ENCODE measurements at regions not wholly inside any gene's neighbourhood (a gene's known extent, or its start where the extent isn't known, plus 50 kb on each side); places are given as distances from the start of the nearest gene placed in this dataset.
"Not testable (repeated sequence)": the region's sequence is repeated elsewhere in the genome, so short reads cannot be mapped to it uniquely, and the experiment has no call there.

DNA sequence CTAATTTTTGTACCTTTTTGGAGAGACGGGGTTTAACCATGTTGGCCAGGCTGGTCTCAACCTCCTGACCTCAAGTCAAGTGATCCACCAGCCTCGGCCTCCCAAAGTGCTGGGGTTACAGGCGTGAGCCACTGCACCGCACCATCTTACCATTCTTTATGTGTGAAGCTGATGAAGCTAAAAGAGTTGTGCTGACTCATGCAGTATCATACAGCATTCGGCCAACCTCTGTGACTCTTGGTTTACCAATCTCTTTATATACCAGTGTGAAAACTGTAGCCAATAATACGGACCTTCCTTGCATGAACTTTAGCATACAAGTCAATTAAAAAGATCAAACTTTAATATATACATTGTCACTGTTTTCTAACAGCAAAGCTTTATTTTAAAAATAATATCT is 878.2 kb upstream of the MBL2 start:
- Histone ChIP-seq H3K9me3 (no peaks in the 10 kb centered on the region), H3K4me3 (ENCODE audit: low read depth, low read length) (no peak overlapping the region), H3K27me3 (no peaks in the 10 kb centered on the region), H3K4me1 (no peaks in the 10 kb centered on the region), H3K36me3 (no peaks in the 10 kb centered on the region)
- TF ChIP-seq, protein P1, sequence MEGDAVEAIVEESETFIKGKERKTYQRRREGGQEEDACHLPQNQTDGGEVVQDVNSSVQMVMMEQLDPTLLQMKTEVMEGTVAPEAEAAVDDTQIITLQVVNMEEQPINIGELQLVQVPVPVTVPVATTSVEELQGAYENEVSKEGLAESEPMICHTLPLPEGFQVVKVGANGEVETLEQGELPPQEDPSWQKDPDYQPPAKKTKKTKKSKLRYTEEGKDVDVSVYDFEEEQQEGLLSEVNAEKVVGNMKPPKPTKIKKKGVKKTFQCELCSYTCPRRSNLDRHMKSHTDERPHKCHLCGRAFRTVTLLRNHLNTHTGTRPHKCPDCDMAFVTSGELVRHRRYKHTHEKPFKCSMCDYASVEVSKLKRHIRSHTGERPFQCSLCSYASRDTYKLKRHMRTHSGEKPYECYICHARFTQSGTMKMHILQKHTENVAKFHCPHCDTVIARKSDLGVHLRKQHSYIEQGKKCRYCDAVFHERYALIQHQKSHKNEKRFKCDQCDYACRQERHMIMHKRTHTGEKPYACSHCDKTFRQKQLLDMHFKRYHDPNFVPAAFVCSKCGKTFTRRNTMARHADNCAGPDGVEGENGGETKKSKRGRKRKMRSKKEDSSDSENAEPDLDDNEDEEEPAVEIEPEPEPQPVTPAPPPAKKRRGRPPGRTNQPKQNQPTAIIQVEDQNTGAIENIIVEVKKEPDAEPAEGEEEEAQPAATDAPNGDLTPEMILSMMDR (IDR thresholded peaks at IDR 0.05; ENCODE audit: low read depth, low read length) = no peak
- DNase-seq = no peak

DNA sequence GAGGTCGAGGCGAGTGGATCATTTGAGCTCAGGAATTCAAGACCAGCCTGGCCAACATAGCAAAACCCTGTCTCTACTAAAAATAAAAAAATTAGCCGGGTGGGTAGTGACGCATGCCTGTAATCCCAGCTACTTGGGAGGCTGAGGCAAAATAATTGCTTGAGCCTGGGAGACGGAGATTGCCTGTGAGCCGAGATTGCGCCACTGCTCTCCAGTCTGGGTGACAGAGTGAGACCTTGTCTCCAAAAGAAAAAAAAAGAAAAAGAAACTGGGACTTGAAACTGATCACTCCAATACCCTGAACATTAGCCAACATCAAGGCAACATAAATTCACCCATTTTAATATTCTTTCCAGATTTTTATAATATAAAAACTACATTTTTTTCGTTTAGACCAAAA is 874.6 kb upstream of the MBL2 start:
- not testable (repeated sequence) for H3K4me3 ChIP-seq (ENCODE audit: low read depth, low read length); H3K4me1 ChIP-seq; H3K9me3 ChIP-seq; H3K27me3 ChIP-seq; H3K36me3 ChIP-seq; DNase-seq

DNA sequence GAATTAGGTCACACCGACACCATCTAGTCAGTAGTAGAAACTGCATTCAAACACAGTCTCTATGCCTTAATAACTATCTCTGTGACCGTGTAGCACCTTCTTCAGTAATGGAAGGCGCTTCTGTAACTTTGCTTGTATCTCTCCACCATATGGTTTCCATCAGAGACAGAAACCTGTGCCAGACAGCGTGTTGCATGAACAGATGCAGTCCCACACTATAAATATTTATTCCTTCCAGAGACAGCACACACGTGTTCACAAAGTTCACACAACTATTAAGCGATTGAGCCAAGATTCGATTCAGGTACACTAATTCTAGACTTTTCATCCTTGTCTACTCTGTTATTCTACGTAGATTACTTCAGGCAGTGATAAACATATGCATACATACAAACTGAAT is 873.9 kb upstream of the MBL2 start:
- H3K9me3 ChIP-seq = no peaks in the 10 kb centered on the region

DNA sequence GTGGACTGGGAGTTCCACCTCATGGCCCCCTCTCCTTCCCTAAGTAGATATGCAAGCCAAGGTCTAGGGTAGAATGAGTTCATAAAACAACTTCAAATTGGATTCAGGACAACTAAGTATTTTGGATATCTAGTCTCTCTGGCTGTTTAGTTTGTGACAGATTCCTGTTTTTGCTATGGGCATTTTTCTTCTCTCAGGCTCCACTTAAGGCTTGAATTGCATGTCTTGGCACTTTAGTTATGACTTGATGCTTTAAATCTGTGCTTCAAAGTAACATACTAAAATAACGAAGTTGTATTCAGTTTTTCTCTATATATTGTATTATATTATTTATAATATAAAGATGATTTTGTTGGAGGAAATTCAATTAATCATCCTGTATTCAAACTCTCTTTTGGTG is 873.4 kb upstream of the MBL2 start:
- Histone ChIP-seq H3K9me3 (no peaks in the 10 kb centered on the region), H3K36me3 (no peaks in the 10 kb centered on the region), H3K4me3 (ENCODE audit: low read depth, low read length) (no peak overlapping the region), H3K4me1 (no peaks in the 10 kb centered on the region), H3K27me3 (no peaks in the 10 kb centered on the region)
- TF ChIP-seq, protein P1 (IDR thresholded peaks at IDR 0.05; ENCODE audit: low read depth, low read length) = no peak
- no peak for DNase-seq

More for the DNA sequence above, 873.9 kb upstream of the MBL2 start:
- no peaks in the 10 kb centered on the region for H3K36me3 ChIP-seq
- no peaks in the 10 kb centered on the region for H3K27me3 ChIP-seq
- H3K4me3 ChIP-seq (ENCODE audit: low read depth, low read length) = no peak overlapping the region
- TF ChIP-seq, protein P1 (IDR thresholded peaks at IDR 0.05; ENCODE audit: low read depth, low read length) = no peak
- no peaks in the 10 kb centered on the region for H3K4me1 ChIP-seq
- no peak for DNase-seq

DNA sequence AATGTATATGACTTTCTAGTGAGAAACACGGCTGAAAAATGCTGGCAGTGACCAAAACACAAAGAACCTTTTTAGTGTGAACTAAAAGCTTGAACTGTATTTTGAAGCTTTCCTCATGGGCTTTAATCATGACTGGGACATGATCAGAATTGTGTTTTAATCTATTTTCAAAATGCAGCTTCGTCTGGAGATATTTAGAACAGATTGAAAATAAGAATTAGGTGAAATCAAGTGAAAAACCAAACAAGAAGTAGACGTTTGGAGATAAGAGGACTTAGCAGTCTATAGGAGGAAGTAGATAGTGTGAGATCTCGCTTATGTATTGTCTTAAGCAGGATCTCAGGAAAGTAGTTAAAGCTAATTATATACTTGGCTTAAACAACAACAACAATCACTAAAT is 865.4 kb upstream of the MBL2 start:
- Histone ChIP-seq H3K9me3 (no peaks in the 10 kb centered on the region), H3K36me3 (no peaks in the 10 kb centered on the region), H3K4me1 (no peaks in the 10 kb centered on the region), H3K4me3 (ENCODE audit: low read depth, low read length) (no peak overlapping the region), H3K27me3 (no peaks in the 10 kb centered on the region)
- DNase-seq = no peak
- TF ChIP-seq, protein P1 (IDR thresholded peaks at IDR 0.05; ENCODE audit: low read depth, low read length) = no peak

DNA sequence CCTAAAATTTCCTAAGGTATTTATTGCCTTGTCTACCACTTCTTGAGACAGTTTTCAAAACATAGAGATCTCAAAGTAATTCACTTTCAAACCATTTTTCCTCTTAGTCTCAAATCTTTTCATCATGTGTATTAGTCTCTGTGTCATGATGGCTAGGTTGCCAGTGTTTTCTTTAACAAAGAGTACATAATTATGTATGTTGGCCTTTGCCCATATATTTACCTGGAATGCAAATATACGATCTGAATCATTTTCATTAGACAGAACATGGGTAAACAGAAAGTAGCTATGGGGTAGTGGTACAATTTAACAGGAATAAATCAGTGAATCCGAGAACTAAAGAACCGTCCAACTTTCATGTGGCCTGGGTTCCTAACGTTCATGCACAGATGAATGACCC is 852.1 kb upstream of the MBL2 start:
- no peaks in the 10 kb centered on the region for H3K27me3 ChIP-seq
- TF ChIP-seq, protein P1 (IDR thresholded peaks at IDR 0.05; ENCODE audit: low read depth, low read length) = no peak
- H3K4me3 ChIP-seq (ENCODE audit: low read depth, low read length) = no peak overlapping the region
- H3K36me3 ChIP-seq = no peaks in the 10 kb centered on the region
- H3K4me1 ChIP-seq = no peaks in the 10 kb centered on the region
- no peaks in the 10 kb centered on the region for H3K9me3 ChIP-seq
- no peak for DNase-seq

DNA sequence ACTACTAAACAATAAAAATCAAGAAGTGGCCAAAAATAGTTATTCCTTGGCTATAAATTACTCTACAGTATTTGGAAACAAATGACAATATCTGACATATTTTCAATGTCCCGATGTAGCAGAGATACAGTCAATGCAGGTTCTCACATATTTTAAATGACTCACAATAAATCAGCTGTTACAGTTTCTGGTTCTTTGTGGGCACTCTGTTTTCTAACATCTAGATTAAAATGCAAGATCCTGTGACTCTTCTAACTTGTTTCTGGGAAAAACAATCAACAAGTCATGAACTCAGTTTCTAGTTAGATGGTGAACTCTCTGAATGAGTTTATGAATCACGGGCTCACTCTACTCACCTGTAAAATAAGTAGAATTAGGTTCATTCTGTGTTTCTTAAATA is 849.6 kb upstream of the MBL2 start:
- H3K4me3 ChIP-seq (ENCODE audit: low read depth, low read length) = no peak overlapping the region
- no peak for DNase-seq
- H3K36me3 ChIP-seq = no peaks in the 10 kb centered on the region
- H3K27me3 ChIP-seq = no peaks in the 10 kb centered on the region
- TF ChIP-seq, protein P1 (IDR thresholded peaks at IDR 0.05; ENCODE audit: low read depth, low read length) = no peak
- H3K4me1 ChIP-seq = no peaks in the 10 kb centered on the region
- H3K9me3 ChIP-seq = no peaks in the 10 kb centered on the region

All from BE2C (cell line).